GM21381 (cell line): ENCODE measurements at regions not wholly inside any gene's neighbourhood (a gene's known extent, or its start where the extent isn't known, plus 50 kb on each side); places are given as distances from the start of the nearest gene placed in this dataset.
A peak's percentile ranks its signal among the peaks of the same experiment; 100 is the strongest.
"Not testable (repeated sequence)": the region's sequence is repeated elsewhere in the genome, so short reads cannot be mapped to it uniquely, and the experiment has no call there.

Experiments used
- ATAC-seq: cut with Tn5 transposase; IDR thresholded peaks from one replicate; pipeline ENCODE4 v1.9.1; 2021; ENCODE audit warnings: mild to moderate bottlenecking, moderate library complexity; ENCODE audit not compliant: unreplicated experiment

DNA sequence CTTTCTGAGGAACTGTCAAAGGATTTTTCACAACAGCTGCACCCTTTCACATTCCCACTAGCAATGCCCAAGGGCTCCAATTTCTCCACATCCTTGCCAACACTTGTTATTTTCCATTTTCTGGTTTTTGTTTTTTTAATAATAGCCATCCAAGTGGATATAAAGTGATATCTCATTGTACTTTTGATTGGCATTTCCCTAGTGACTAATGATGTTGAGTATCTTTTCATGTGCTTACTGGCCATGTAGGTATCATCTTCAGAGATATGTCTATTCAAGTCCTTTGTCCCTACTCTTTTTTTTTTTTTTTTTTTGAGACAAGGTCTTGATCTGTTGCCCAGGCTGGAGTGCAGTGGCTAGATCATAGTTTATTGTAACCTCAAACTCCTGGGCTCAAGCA, 115.8 kb upstream of the HAND1 start:
- ATAC-seq = no peak

DNA sequence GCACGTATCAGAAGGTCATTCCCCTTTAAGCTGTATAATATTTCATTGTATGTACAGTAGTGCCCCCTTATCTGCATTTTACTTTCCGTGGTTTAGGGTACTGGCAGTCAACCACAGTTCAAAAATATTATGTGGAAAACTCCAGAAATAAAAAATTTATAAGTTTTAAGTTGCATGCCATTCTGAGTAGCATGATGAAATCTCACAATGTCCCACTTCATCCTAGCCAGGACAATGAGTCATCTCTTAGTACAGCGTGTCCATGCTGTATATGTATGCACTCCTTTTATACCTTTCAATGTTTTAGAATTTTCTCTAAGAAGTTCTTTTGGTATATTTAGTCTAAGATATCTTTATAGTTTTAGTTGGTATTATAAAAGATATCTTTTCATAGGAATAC, 115.0 kb upstream of the HAND1 start:
- ATAC-seq = no peak

DNA sequence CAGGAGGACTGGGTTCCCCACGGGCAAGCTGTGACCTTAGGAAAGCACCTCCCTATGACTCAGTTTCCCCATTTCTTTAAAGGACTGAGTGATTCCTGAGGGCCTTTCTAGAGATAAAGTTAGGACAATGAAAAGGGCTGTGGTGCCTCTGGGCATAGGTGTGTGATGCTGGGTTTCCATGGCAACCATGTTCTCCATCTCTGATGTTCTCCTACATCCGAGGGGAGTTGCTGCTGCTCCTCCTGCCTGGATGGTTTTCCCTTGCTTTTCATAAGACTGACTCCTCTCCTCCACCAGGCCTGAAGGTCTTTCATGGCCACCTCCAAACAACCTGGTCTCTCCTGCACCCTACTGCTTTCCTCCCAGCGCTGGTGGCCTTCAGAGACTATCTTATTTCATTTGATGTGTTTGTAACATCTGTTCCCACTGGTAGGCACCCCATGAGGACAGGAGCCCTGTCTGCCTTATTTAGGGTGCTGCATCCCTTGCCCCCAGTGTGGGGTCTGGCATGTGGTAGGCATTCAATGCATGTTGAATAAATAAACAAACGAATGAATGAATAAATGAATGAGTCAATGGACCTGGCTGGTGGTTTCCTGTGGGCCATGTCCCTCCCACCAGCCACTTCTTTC, 112.2 kb upstream of the HAND1 start:
- no peak for ATAC-seq

DNA sequence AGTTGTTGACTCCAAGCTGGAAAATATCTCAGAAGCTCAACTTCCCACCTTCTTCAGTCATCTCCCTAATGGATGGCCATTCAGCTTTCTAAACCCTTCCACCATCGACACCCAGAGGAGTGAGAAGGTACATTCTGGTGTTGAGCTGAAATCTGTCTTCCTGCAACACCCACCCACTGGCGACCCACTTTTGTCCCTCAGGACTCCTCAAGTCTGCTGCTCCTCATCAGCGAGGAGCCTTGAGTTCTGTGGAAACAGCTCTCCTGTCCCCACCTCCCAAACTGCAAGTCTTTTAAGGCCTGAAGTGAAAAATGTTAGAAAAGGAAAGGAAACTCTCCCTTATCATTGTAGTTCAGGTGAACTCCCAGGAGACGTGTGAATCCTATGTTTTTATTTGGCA, 111.5 kb upstream of the HAND1 start:
- no peak for ATAC-seq

DNA sequence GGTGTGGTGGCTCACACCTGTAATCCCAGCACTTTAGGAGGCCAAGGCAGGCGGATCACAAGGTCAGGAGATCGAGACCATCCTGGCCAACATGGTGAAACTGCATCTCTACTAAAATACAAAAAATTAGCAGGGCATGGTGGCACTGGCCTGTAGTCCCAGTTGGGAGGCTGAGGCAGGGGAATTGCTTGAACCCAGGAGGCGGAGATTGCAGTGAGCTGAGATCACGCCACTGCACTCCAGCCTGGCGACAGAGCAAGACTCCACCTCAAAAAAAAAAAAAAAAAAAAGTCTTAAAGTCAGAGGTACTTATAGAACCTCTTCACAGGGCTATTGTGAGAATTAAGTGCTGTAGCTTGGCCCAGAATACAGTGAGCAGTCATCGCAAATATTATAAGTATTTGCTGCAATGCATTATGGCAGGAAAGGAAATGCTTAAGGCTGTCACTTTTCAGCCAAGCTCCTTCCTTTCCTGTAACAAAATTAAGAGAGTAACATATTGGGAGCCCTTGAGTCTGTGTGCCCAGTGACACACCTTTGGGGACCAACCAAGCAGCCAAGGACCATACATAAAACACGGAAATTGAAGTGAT, 110.9 kb upstream of the HAND1 start:
- not testable (repeated sequence) for ATAC-seq

DNA sequence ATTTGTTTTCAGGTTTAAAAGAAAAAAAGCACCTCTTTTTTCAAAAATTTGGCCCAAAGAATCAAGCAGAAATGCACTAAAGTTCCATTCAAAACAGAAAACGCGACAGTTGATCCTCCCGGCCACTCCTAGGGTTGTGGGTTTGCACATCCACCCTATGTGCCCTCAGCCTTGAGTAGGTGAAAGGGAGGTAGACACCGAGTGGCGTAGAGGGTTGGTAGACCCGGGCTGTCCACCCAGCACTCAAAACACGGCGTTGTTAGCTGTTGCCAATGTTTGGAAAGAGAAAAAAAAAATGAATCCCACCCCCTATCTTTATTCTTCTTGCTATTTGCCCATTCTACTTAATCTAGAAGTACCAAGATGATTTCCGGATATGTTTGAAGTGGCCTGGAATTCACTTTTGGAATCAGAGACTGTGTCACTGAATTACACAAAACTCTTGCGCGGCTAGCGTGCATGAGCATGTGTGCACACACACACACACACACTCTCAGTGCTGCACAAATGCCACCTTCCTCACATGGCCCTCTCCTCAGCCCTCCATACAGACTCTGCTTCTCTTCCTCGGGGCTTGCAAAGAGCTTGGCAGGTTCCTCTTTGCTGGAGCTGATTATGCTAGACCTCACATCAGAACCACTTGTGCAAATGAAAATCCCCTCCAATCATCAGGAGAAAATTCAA, 110.2 kb upstream of the HAND1 start:
- no peak for ATAC-seq

DNA sequence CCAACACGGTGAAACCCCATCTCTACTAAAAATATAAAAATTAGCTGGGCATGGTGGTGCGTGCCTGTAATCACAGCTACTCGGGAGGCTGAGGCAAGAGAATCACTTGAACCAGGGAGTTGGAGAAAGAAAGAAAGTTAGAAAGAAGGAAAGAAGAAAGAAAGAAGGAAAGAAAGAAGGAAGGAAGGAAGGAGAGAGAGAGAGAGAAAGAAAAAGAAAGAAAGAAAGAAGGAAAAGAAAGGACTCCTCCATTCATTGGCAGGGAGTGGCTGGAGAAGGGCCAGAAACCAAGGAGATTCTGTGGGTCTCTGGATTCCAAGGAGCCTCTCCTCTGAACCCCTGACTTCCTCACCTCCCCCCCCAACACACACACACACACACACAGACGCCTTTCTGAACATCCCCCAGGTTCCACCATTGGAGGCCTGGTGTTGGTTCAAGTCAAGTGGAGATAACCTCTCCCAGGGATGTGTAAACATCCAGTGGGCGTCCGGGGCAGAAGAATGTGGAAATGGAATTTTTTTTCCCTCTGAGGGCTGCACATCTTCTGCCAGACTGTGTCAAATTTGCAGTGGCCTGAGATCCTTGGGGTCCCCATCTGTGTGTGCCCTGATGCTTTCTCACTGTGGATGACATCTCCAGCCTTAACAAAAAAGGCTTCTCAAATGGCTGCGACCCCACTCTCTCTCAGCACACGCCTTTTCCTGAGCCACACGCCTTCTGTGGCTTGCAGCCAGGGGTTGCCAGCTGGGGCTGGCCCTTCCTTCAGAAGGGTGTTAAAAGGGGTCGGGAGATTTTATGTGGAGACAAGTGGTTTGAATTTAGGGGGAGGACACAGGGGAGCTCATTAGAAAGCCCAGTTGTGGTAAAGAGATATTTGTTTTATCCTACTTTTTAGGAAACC, 109.3 kb upstream of the HAND1 start:
- ATAC-seq = no peak

DNA sequence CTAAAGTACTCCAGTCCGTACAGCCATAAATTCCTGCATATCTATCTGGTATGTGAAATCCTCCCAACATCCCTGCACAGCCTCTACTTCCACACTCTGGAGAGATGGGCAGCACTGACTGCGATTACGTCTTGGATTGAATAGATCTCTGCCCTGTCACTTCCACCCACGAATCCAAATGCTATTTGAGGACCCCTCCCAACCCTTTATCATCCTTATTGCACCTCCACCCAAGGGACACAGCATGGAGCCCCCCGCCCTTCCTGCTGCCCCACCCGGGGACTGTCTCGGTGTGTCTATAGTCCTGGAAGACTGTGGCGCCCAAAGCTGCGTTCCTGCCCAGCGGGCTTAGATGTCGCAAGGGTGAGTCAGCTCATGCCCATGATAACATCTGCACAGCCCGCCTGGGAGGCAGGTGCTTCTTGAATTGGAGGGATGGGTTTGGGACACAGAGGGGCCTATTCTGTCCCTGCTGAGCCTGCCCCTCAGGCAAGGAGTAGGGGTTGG, 105.7 kb upstream of the HAND1 start:
- ATAC-seq = no peak

DNA sequence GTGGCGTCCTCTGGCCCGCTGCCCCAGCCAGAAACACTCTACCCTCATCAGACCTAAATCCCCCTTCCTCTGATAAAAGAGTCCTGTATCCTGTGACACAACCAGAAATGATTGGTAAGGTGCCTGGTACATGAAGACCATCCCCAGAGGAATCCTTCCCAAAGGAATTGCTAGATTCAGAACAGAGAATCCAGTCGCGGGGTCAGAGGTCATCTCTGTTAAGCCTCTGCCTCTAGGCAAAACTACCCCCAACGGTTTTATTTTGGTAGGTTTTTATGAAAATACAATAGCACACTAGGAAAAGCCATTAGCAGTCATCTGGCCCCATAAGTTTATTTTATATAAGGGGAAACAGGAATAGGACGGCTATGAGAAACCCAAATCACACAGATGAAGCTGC, 102.4 kb upstream of the HAND1 start:
- ATAC-seq = no peak

DNA sequence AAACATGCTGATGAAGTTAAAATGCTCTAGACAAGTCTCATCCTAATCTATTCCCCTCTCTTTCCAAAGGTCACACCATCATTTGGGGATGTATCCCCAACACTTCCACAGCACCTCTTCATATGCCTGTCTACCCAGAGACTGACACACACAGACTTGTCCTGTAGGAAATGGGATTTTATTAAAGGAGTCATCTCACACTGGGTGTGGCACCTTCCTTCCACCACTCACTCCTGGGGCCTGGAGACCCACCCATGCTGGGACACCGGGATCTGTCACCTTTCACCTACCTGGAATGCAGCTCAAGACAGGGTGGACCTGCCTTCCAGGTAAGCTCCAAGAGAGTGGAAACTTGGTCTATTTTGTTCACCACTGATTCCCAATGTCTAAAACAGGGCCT, 99.4 kb upstream of the HAND1 start:
- ATAC-seq = no peak

DNA sequence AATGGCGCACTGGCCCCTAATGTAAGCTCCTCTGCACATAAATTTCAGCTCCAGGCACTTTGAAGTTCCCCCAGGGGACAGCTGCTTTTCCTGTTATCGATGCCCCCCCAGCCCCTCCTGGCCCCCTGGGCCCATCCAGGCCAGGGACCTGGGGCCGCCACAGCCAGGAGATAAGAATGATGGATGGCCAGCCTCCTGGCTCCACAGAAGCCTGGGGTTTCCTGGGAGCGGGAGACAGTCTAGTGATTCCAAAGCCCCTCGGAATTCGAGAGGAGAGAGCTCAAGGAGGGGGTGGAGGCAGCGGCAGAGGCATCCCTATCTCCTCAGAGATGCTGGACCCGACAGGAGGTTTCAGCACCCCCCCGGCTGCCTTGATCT, 98.4 kb upstream of the HAND1 start:
- no peak for ATAC-seq

DNA sequence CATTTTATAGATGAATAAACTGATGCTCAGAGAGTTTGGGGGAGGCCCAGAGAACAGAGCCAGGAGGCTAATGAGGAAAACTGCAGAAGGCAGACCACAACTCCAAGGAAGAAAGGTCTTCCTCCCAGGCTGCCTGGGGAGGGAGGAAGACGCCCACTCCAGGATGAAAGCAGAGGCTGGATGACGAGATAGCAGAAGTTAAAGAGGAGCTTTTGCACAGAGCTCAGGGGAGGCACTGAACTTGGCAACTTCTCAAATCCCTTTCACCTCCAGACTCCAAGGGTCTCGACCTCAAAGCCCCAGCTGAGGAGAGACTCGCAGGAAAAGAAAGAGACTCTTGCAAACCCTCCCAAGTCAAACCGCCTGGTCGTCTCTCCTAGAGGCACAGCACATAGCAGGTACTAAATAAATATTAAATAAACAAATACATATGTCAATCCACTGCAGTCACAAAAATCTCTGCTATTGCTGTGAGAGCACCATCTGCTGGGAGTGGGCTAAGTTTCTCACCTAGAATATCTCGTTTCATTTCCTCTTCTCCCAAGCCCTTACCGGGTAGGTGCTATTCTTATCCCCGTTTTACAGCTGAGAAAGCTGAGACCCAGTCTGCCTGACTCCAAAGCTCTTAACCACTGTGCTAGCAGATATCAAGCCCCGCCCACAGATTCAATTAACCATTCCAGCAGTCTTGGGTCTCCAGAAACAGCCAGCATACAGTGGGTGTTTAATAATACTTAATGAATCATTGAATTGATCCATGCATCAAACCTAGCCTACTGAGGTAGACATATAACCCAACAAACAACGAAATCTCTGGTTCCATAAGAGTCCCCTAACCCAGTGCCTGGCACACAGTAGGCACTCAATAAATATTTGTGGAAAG, 97.8 kb upstream of the HAND1 start:
- ATAC-seq = peak; percentile 96

DNA sequence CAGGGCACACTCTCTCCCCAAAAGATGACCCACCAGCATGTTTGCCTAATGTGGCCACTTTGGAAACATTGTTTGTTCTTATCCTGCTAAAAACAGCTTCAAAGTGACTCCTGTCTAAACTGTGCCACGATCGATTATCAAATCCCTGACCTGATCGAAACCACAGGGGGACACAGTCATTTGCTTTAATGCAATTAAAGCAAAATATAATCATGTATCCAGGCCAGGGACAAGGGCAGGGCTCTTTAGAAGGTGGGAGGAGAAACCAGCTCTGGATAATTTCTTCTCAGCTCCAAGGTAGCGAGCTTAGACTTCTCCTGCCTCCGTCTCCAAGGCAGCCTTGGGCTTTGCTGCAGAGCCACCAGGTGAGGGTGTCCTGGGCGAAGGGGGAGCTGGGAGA, 95.0 kb upstream of the HAND1 start:
- ATAC-seq = no peak

DNA sequence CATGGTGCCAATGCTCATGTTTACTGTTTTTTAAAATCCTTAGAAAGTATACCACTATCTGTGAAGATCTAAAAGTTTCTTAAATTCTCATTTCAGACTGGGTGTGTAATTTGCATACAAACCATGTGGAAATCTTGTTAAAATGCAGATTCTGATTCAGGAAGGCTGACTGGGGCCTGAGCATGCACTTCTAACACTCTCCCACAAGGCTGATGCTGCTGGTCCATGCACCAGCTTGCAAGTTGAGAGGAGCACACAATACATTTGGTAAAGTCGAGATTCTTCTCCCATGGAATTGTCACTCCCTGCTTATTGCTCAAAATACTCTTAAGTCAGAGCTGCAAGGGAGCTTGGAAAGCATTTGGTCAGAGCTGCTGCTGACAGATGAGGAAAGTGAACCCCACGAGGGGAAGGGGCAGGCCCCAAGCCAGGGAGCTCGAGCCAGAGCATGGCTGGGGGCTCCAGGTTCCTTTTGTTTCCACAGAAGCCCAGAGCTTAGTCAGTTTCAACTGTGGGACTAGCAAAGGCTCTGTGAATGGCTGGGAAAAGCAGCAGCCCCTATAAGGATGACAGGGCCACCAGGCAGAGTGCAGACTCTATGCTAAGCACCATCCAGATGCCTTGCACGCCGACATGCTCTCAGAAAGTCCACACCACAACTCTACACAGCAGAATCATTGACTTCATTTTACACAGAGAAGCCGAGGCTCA, 93.5 kb upstream of the HAND1 start:
- no peak for ATAC-seq

DNA sequence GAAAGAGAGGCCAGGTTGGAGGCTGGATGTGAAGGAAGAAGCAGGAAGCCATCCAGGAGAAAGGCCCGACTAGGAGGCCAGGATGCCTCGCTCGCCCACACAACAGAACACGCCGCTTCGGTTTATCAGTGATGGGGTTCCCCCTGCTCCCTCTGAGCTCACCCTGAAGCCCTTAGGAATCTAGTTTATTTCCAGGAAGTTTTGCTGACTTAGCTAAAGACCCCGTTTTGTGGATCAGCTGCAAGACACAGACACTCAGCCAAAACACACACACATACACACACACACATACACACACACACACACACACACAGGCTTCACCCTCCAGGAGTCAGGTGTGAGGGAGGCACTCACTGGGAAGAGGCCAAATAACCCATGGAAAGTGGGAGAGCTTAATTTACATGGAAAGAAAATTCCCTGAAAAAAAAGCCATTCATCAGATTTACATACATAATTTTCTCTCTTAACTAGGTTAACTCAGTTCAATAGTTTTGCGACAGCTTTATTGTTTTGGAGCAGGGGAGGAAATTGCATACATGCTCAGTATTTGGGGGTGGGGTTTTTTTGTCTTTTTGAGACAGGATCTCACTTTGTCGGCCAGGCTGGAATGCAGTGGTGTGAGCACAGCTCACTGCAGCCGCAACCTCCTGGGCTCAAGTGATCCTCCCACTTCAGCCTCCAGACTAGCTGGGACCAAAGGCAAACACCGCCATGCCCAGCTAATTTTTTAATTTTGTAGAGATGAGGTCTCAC, 92.7 kb upstream of the HAND1 start:
- ATAC-seq = no peak

DNA sequence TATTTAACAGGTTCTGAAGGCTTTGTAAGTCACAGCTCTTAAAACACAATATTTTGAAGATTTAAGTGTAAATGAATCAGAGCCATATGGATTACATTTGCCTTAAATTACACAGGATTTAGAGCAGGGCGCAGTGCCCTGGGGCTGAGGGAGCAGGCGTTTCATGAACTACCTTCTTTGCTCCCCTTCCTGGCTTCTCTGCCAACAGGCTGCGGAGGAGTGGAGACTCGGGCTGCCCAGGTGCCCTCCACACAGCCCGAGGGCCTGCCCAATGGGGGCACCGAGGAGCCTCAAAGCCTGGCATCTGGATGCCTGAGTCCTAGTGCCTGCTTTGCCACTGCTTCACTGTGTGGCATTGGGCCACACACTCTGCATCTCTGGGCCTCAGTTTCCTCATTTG, 90.6 kb upstream of the HAND1 start:
- no peak for ATAC-seq

DNA sequence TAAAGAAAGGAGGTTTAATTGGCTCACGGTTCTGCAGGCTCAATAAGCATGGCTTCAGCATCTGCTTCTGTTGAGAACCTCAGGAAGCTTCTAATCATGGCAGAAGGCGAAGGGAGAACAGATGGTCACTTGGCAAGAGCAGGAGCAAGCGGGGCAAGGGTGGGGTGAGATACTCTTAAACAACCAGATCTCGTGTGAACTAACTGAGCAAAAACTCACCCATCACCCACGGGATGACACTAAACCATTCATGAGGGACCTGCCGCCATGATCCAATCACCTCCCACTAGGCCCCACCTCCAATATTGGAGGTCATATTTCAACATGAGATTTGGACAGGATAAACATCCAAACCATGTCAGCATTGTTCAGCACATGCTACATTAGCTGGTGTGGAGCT, 89.1 kb upstream of the HAND1 start:
- no peak for ATAC-seq

DNA sequence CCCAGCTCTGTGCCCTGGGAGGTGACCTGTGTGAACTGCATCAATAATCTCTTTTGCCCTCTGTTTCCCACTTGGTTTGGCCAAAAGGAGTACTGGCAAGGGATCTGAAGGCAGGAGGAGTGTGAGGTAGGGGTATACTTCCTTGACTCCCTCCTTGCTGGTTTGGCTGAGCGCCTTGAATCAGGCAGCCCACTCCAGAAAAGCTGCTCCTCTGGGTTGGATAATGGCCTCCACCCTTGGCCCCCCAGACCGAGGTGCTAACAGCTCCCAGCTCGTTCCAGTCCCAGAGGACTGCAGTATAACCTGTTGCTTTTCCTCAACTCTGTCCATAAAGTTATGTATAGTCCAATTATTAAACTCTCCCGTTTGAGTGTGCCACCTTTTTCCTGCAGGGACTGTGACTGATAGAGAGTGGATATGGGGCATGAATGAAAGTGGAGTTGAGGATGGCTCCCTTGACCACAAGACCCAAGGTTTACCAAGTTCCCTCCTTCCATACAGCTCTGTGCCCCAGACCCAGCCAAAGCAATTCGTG, 88.2 kb upstream of the HAND1 start:
- ATAC-seq = no peak

DNA sequence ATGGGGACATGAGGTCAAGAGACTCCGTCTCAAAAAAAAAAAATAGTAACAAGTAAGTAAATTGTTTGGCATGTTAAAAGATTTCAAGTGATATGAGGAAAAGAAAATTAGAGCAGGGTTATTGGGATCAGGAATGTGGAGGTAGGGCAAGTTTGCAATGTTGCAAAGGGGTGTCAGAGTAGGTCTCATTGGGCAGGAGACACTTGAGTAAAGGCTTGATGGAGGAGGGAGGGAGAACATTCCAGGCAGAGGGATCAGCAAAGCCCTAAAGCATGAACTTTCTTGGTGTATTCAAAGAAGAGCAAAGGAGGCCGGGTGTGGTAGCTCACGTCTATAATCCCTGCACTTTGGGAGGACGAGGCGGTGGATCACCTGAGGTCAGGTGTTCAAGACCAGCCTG, 87.1 kb upstream of the HAND1 start:
- no peak for ATAC-seq
